CD4-positive, alpha-beta T cell (primary cell): ENCODE measurements at regions not wholly inside any gene's neighbourhood (a gene's known extent, or its start where the extent isn't known, plus 50 kb on each side); places are given as distances from the start of the nearest gene placed in this dataset.

Source experiments
- ATAC-seq: fragments of 200-7000 bp; cut with Tn5 transposase; one replicate; pipeline ENCODE4 v1.10.0; 2022; ENCODE audit warnings: mild to moderate bottlenecking; ENCODE audit not compliant: poor library complexity
- CTCF ChIA-PET: fragments of 350-600 bp; sonication (Branson Sonifier 250); formaldehyde crosslinking; loops from one replicate; lab custom pipeline; 2021; ENCODE audit warnings: antibody characterized with exemption, inconsistent platforms; lab: Charles Lee
- POLR2A ChIA-PET: fragments of 350-600 bp; sonication (Branson Sonifier 250); formaldehyde crosslinking; loops from one replicate; lab custom pipeline; 2021; ENCODE audit warnings: antibody characterized with exemption, inconsistent platforms; lab: Charles Lee
- DNase-seq, 14 experiments: peaks; one replicate each; pipeline ENCODE4 v3.0.0-alpha.2; 2013 to 2020; ENCODE audit warnings: mixed read lengths in 2 of 14
- H3K27ac ChIP-seq, 2 donors: one replicate each; pipeline versions ENCODE4 v1.5.1 to v1.7.0; 2013; ENCODE audit warnings: low read length in 2 of 2, low read depth in 1 of 2, mild to moderate bottlenecking in 1 of 2
- H3K27me3 ChIP-seq, 2 experiments: 1 replicate in 1 of 2; 2 replicates in 1 of 2; pipeline versions ENCODE4 v1.6.1 to v1.7.0; 2013; ENCODE audit warnings: low read length in 2 of 2, control low read depth in 1 of 2, mild to moderate bottlenecking in 1 of 2, moderate library complexity in 1 of 2; ENCODE audit not compliant: insufficient read depth in 2 of 2, control insufficient read depth in 1 of 2
- H3K36me3 ChIP-seq: one replicate; pipeline ENCODE4 v1.6.1; 2013; ENCODE audit warnings: low read length, control low read depth; ENCODE audit not compliant: insufficient read depth
- H3K4me1 ChIP-seq: one replicate; pipeline ENCODE4 v1.6.1; 2013; ENCODE audit warnings: low read length, control low read depth; ENCODE audit not compliant: insufficient read depth
- H3K4me3 ChIP-seq: one replicate; pipeline ENCODE4 v1.5.1; 2013; ENCODE audit warnings: mild to moderate bottlenecking, low read length, moderate library complexity
- H3K9me3 ChIP-seq, 2 experiments: 1 replicate in 1 of 2; 2 replicates in 1 of 2; pipeline versions ENCODE4 v1.6.1 to v1.7.0; 2013; ENCODE audit warnings: low read length in 2 of 2, mild to moderate bottlenecking in 2 of 2, control low read depth in 1 of 2, moderate library complexity in 1 of 2; ENCODE audit not compliant: control insufficient read depth in 1 of 2, insufficient read depth in 1 of 2
- H3K27ac Mint-ChIP-seq: one replicate; pipeline ENCODE4 v1.8.0; 2020; ENCODE audit warnings: mixed read lengths
- H3K27me3 Mint-ChIP-seq: one replicate; pipeline ENCODE4 v1.8.0; 2021; ENCODE audit warnings: mixed read lengths
- H3K36me3 Mint-ChIP-seq: one replicate; pipeline ENCODE4 v1.8.0; 2021; ENCODE audit warnings: low read depth, mixed read lengths
- H3K4me1 Mint-ChIP-seq: one replicate; pipeline ENCODE4 v1.8.0; 2021; ENCODE audit warnings: low read depth, mixed read lengths
- H3K4me3 Mint-ChIP-seq: one replicate; pipeline ENCODE4 v1.8.0; 2020; ENCODE audit warnings: mild to moderate bottlenecking, mixed read lengths
- H3K9me3 Mint-ChIP-seq: one replicate; pipeline ENCODE4 v1.8.0; 2020; ENCODE audit warnings: mixed read lengths
- intact Hi-C, 2 experiments: fragments of 100-400 bp; cut with DNase I in 1 of 2; cut with micrococcal nuclease in 1 of 2; formaldehyde crosslinking; loops; one replicate each; pipeline versions ENCODE4 v1.15.1 to v1.9.0; 2023 to 2025; cut with DNase I, micrococcal nuclease
- TF ChIP-seq, protein P1 (sequence below): fragments of 200-600 bp; IDR thresholded peaks from one replicate; pipeline ENCODE4 v1.8.0; 2022; ENCODE audit warnings: antibody characterized with exemption, mild to moderate bottlenecking

GRCh38 chr22:48748860-48749554 lies 1078.7 kb downstream of the BRD1 start:
- H3K9me3 ChIP-seq: peaks cover 0 to 23% of the 10 kb centered on the region in 2 experiments
- H3K9me3 Mint-ChIP-seq: no peaks in the 10 kb centered on the region
- H3K27ac Mint-ChIP-seq: no peak overlapping the region
- H3K27me3 ChIP-seq: no peaks in the 10 kb centered on the region
- POLR2A ChIA-PET: no interaction called here
- TF ChIP-seq, protein P1, sequence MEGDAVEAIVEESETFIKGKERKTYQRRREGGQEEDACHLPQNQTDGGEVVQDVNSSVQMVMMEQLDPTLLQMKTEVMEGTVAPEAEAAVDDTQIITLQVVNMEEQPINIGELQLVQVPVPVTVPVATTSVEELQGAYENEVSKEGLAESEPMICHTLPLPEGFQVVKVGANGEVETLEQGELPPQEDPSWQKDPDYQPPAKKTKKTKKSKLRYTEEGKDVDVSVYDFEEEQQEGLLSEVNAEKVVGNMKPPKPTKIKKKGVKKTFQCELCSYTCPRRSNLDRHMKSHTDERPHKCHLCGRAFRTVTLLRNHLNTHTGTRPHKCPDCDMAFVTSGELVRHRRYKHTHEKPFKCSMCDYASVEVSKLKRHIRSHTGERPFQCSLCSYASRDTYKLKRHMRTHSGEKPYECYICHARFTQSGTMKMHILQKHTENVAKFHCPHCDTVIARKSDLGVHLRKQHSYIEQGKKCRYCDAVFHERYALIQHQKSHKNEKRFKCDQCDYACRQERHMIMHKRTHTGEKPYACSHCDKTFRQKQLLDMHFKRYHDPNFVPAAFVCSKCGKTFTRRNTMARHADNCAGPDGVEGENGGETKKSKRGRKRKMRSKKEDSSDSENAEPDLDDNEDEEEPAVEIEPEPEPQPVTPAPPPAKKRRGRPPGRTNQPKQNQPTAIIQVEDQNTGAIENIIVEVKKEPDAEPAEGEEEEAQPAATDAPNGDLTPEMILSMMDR: no peak
- no peaks in the 10 kb centered on the region for H3K4me1 ChIP-seq
- no peak overlapping the region for H3K4me3 ChIP-seq
- H3K4me1 Mint-ChIP-seq: no peaks in the 10 kb centered on the region
- intact Hi-C loops: no loop called here
- peak in 1 of 14 experiments; percentile 17 for DNase-seq
- no peak overlapping the region for H3K27ac ChIP-seq
- H3K27me3 Mint-ChIP-seq: no peaks in the 10 kb centered on the region
- H3K36me3 ChIP-seq: no peaks in the 10 kb centered on the region
- ATAC-seq: no peak
- H3K4me3 Mint-ChIP-seq: no peak overlapping the region
- H3K36me3 Mint-ChIP-seq: no peaks in the 10 kb centered on the region
- CTCF ChIA-PET: no interaction called here

- no peak overlapping the region for H3K27ac Mint-ChIP-seq
- H3K4me1 ChIP-seq: no peaks in the 10 kb centered on the region
- H3K4me1 Mint-ChIP-seq: no peaks in the 10 kb centered on the region
- ATAC-seq (no peak), DNase-seq (peak in 1 of 14 experiments; percentile 27)
- no peak overlapping the region for H3K4me3 Mint-ChIP-seq
- H3K27ac ChIP-seq: no peak overlapping the region
- H3K36me3 ChIP-seq: no peaks in the 10 kb centered on the region
- POLR2A ChIA-PET: no interaction called here
- intact Hi-C loops: no loop called here
- no peaks in the 10 kb centered on the region for H3K27me3 ChIP-seq
- H3K36me3 Mint-ChIP-seq: no peaks in the 10 kb centered on the region
- CTCF ChIA-PET: no interaction called here
- TF ChIP-seq, protein P1: no peak
- no peak overlapping the region for H3K4me3 ChIP-seq
- no peaks in the 10 kb centered on the region for H3K9me3 Mint-ChIP-seq
- H3K27me3 Mint-ChIP-seq: no peaks in the 10 kb centered on the region
- peaks cover 0 to 29% of the 10 kb centered on the region in 2 experiments for H3K9me3 ChIP-seq
These were observed 1079.4 kb downstream of the BRD1 start for GRCh38 chr22:48748113-48748859.

GRCh38 chr22:48746789-48747425 lies 1080.8 kb downstream of the BRD1 start:
- H3K9me3 ChIP-seq: peaks cover 0 to 23% of the 10 kb centered on the region in 2 experiments
- H3K4me1 ChIP-seq: no peaks in the 10 kb centered on the region
- no peaks in the 10 kb centered on the region for H3K9me3 Mint-ChIP-seq
- no peak overlapping the region for H3K4me3 ChIP-seq
- H3K27me3 ChIP-seq: no peaks in the 10 kb centered on the region
- no peaks in the 10 kb centered on the region for H3K36me3 ChIP-seq
- no peak overlapping the region for H3K4me3 Mint-ChIP-seq
- no peaks in the 10 kb centered on the region for H3K4me1 Mint-ChIP-seq
- intact Hi-C loops: no loop called here
- DNase-seq: peak in 1 of 14 experiments; percentile 25
- H3K27ac ChIP-seq: no peak overlapping the region
- ATAC-seq: no peak
- H3K36me3 Mint-ChIP-seq: no peaks in the 10 kb centered on the region
- H3K27ac Mint-ChIP-seq: no peak overlapping the region
- no peaks in the 10 kb centered on the region for H3K27me3 Mint-ChIP-seq
- POLR2A ChIA-PET: no interaction called here
- CTCF ChIA-PET: no interaction called here
- TF ChIP-seq, protein P1: no peak
